ENCODE measurements at regions not wholly inside any gene's neighbourhood (a gene's known extent, or its start where the extent isn't known, plus 50 kb on each side); places are given as distances from the start of the nearest gene placed in this dataset.

GRCh38 chr10:78187371-78187770 lies 153.7 kb downstream of the RPS24 start:
- DNase-seq, result no peak

- no peak for DNase-seq
These were observed 154.8 kb downstream of the RPS24 start for GRCh38 chr10:78188446-78188845.

- no peak for DNase-seq
These were observed 156.6 kb downstream of the RPS24 start for GRCh38 chr10:78190051-78190825.

GRCh38 chr10:78191301-78191700 lies 157.6 kb downstream of the RPS24 start:
- no peak for DNase-seq

- no peak for DNase-seq
These were observed 159.5 kb downstream of the RPS24 start for GRCh38 chr10:78193189-78193588.

- no peak for DNase-seq
These were observed 160.4 kb downstream of the RPS24 start for GRCh38 chr10:78194050-78194449.

GRCh38 chr10:78194539-78195402 lies 161.1 kb downstream of the RPS24 start:
- no peak for DNase-seq

- no peak for DNase-seq
These were observed 162.7 kb downstream of the RPS24 start for GRCh38 chr10:78196396-78196795.

GRCh38 chr10:78196964-78197363 lies 163.3 kb downstream of the RPS24 start:
- DNase-seq, result no peak

GRCh38 chr10:78197628-78198272 lies 164.1 kb downstream of the RPS24 start:
- DNase-seq, result no peak

GRCh38 chr10:78199005-78199725 lies 165.5 kb downstream of the RPS24 start:
- no peak for DNase-seq

GRCh38 chr10:78199759-78200158 lies 166.1 kb downstream of the RPS24 start:
- DNase-seq, result no peak

GRCh38 chr10:78200686-78201085 lies 167.0 kb downstream of the RPS24 start:
- no peak for DNase-seq

GRCh38 chr10:78202386-78202785 lies 168.7 kb downstream of the RPS24 start:
- DNase-seq, result no peak

- DNase-seq, result no peak
These were observed 170.5 kb downstream of the RPS24 start for GRCh38 chr10:78203915-78204818.

GRCh38 chr10:78205457-78206016 lies 171.9 kb downstream of the RPS24 start:
- DNase-seq, result no peak

GRCh38 chr10:78207216-78207615 lies 173.6 kb downstream of the RPS24 start:
- no peak for DNase-seq

- no peak for DNase-seq
These were observed 174.1 kb downstream of the RPS24 start for GRCh38 chr10:78207776-78208175.

- DNase-seq, result peak in 1 of 2 donors; percentile 7
These were observed 176.3 kb downstream of the RPS24 start for GRCh38 chr10:78209970-78210369.

- DNase-seq, result no peak
These were observed 176.9 kb downstream of the RPS24 start for GRCh38 chr10:78210548-78210947.

GRCh38 chr10:78210976-78211375 lies 177.3 kb downstream of the RPS24 start:
- no peak for DNase-seq
